SK-N-SH (cell line): ENCODE measurements at regions not wholly inside any gene's neighbourhood (a gene's known extent, or its start where the extent isn't known, plus 50 kb on each side); places are given as distances from the start of the nearest gene placed in this dataset.

Experiments
- CTCF ChIA-PET: fragments of 300-600, 350-600 bp; formaldehyde crosslinking; extraction: SDS; loops from one replicate; lab custom pipeline; 2021; lab: Yijun Ruan, JAX
- POLR2A ChIA-PET: fragments of 350-600 bp; sonication (Branson Sonifier 250); formaldehyde crosslinking; extraction: SDS; loops from one replicate; lab custom pipeline; 2020; ENCODE audit warnings: antibody characterized with exemption, inconsistent platforms; lab: Yijun Ruan, JAX
- DNase-seq: peaks from one replicate; pipeline ENCODE4 v3.0.0; 2012
- H2AFZ ChIP-seq: fragments of 200-600 bp; sonication (generic); 2 replicates; pipeline ENCODE4 v1.8.1; 2016; ENCODE audit warnings: antibody characterized with exemption, mild to moderate bottlenecking, low read depth
- H3F3A ChIP-seq: fragments of 200-600 bp; sonication (generic); replicated peaks from 2 replicates; pipeline ENCODE3; 2016; ENCODE audit warnings: antibody characterized with exemption, mild to moderate bottlenecking; ENCODE audit not compliant: insufficient read depth
- H3K27ac ChIP-seq, 2 experiments: fragments of 200-500 bp in 1 of 2; fragments of 200-600 bp in 1 of 2; sonication (Bioruptor generic) in 1 of 2; sonication (generic), shearing (Covaris generic) in 1 of 2; 2 replicates each; pipeline versions ENCODE4 v1.5.1 to v1.6.1; 2014 to 2016; ENCODE audit warnings: low read depth in 2 of 2, inconsistent platforms in 1 of 2, low read length in 1 of 2, mild to moderate bottlenecking in 1 of 2, mixed read lengths in 1 of 2
- H3K27me3 ChIP-seq: fragments of 200-600 bp; sonication (generic), shearing (Covaris generic); 2 replicates; pipeline ENCODE4 v1.6.1; 2016; ENCODE audit warnings: mixed run types; ENCODE audit not compliant: insufficient read depth
- H3K36me3 ChIP-seq, 2 experiments: fragments of 200-500 bp in 1 of 2; fragments of 200-600 bp in 1 of 2; sonication (Bioruptor generic) in 1 of 2; sonication (generic) in 1 of 2; replicated peaks in 1 of 2; 2 replicates each; pipeline versions ENCODE3 to v1.5.1; 2014 to 2016; ENCODE audit warnings: low read length in 1 of 2, mild to moderate bottlenecking in 1 of 2; ENCODE audit not compliant: insufficient read depth in 2 of 2, control insufficient read depth in 1 of 2
- H3K4me1 ChIP-seq, 2 experiments: fragments of 200-500 bp in 1 of 2; fragments of 200-600 bp in 1 of 2; sonication (Bioruptor generic) in 1 of 2; sonication (generic), shearing (Covaris generic) in 1 of 2; 2 replicates each; pipeline versions ENCODE4 v1.5.1 to v1.6.1; 2014 to 2016; ENCODE audit warnings: low read depth in 1 of 2, low read length in 1 of 2, mixed run types in 1 of 2; ENCODE audit not compliant: insufficient read depth in 2 of 2, control insufficient read depth in 1 of 2
- H3K4me2 ChIP-seq: fragments of 200-600 bp; sonication (generic), shearing (Covaris generic); 2 replicates; pipeline ENCODE4 v1.6.1; 2017; ENCODE audit warnings: mixed run types
- H3K4me3 ChIP-seq, 2 experiments: fragments of 200-500 bp in 1 of 2; fragments of 200-600 bp in 1 of 2; sonication (Bioruptor generic) in 1 of 2; sonication (generic), shearing (Covaris generic) in 1 of 2; 2 replicates each; pipeline versions ENCODE4 v1.5.1 to v1.8.1; 2014 to 2016; ENCODE audit warnings: low read depth in 2 of 2, inconsistent platforms in 1 of 2, low read length in 1 of 2, mild to moderate bottlenecking in 1 of 2, mixed read lengths in 1 of 2, moderate library complexity in 1 of 2
- H3K79me2 ChIP-seq: fragments of 200-600 bp; sonication (generic); 2 replicates; pipeline ENCODE4 v1.8.1; 2017; ENCODE audit warnings: mild to moderate bottlenecking; ENCODE audit not compliant: insufficient read depth
- H3K9ac ChIP-seq: fragments of 200-600 bp; sonication (generic); 2 replicates; pipeline ENCODE4 v1.6.1; 2017; ENCODE audit warnings: mixed run types
- H3K9me2 ChIP-seq: fragments of 200-600 bp; sonication (generic); 2 replicates; pipeline ENCODE4 v1.6.1; 2017; ENCODE audit warnings: mixed run types
- H3K9me3 ChIP-seq: fragments of 200-600 bp; sonication (generic); 2 replicates; pipeline ENCODE4 v1.6.1; 2017; ENCODE audit warnings: mixed run types, mild to moderate bottlenecking, moderate library complexity
- H4K20me1 ChIP-seq: fragments of 200-600 bp; sonication (generic); 2 replicates; pipeline ENCODE4 v1.6.1; 2017; ENCODE audit warnings: mild to moderate bottlenecking, mixed run types; ENCODE audit not compliant: insufficient read depth
- ELF1 ChIP-seq: IDR thresholded peaks from 2 replicates; pipeline ENCODE4 v1.4.0; 2012
- FOSL2 ChIP-seq: IDR thresholded peaks from 2 replicates; pipeline ENCODE4 v1.4.0; 2012; ENCODE audit warnings: low read depth, mild to moderate bottlenecking, moderate library complexity, borderline replicate concordance
- GABPA ChIP-seq: IDR thresholded peaks from 2 replicates; pipeline ENCODE4 v1.4.0; 2012; ENCODE audit warnings: low read depth, mild to moderate bottlenecking
- JUND ChIP-seq: IDR thresholded peaks from 2 replicates; pipeline ENCODE4 v1.4.0; 2012
- NFIC ChIP-seq: IDR thresholded peaks from 2 replicates; pipeline ENCODE4 v1.4.0; 2012; ENCODE audit warnings: borderline replicate concordance
- RXRA ChIP-seq: IDR thresholded peaks from 2 replicates; pipeline ENCODE4 v1.4.0; 2012; ENCODE audit warnings: low read depth, mild to moderate bottlenecking, borderline replicate concordance
- TEAD4 ChIP-seq: IDR thresholded peaks from 2 replicates; pipeline ENCODE4 v1.4.0; 2012; ENCODE audit warnings: mild to moderate bottlenecking, borderline replicate concordance; ENCODE audit not compliant: insufficient read depth
- WGBS: methylation state at CpG from one replicate; pipeline ENCODE4 v1.1.6; 2017; ENCODE audit warnings: low lambda C conversion rate; 5-methylcytosine and 5-hydroxymethylcytosine counted together
- TF ChIP-seq, protein P1 (sequence below): IDR thresholded peaks from 2 replicates; pipeline ENCODE4 v1.6.1; 2012; ENCODE audit warnings: mild to moderate bottlenecking, low read depth, low read length, moderate library complexity
- TF ChIP-seq, protein P2 (sequence below): IDR thresholded peaks from 2 replicates; pipeline ENCODE4 v1.4.0; 2012; ENCODE audit warnings: low read depth, borderline replicate concordance
- TF ChIP-seq, protein P3 (sequence below): IDR thresholded peaks from 2 replicates; pipeline ENCODE4 v1.4.0; 2012; ENCODE audit warnings: low read depth, borderline replicate concordance
- TF ChIP-seq, protein P4 (sequence below): IDR thresholded peaks from 2 replicates; pipeline ENCODE4; 2012

DNA sequence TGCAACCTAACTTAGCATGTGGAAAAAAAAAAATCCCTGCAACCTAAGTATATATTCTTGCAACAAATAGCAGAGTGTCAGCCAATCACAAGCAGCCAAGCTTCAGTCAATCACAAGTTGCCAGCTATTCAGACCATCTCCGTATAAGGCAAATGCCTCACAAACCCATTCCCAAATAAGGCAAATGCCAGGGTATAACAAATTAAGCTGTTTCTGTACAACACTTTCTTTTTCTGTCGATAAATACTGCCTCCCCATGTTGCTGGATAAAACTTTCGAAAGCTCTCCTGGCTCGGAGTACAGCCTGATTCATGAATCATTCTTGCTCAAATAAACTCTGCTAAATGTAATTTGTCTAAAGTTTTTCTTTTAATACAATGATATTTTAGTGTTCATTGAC lies 460.7 kb upstream of the SMIM31 start:
- Histone ChIP-seq H3K4me1 (no peaks in the 10 kb centered on the region), H3K9me2 (no peaks in the 10 kb centered on the region), H3K9ac (no peak overlapping the region), H3K36me3 (no peaks in the 10 kb centered on the region), H3K27ac (no peak overlapping the region), H3K9me3 (no peaks in the 10 kb centered on the region), H4K20me1 (no peaks in the 10 kb centered on the region), H3K27me3 (no peaks in the 10 kb centered on the region), H3K4me2 (no peak overlapping the region), H3K79me2 (no peaks in the 10 kb centered on the region), H3F3A (no peaks in the 10 kb centered on the region), H2AFZ (no peak overlapping the region), H3K4me3 (no peak overlapping the region)
- CTCF ChIA-PET = no interaction called here
- POLR2A ChIA-PET = no interaction called here
- WGBS = 1% methylated on average over 4 of the region's 4 CpGs
- TF ChIP-seq FOSL2 (no peak), JUND (no peak), GABPA (no peak)
- TF ChIP-seq, protein P1, sequence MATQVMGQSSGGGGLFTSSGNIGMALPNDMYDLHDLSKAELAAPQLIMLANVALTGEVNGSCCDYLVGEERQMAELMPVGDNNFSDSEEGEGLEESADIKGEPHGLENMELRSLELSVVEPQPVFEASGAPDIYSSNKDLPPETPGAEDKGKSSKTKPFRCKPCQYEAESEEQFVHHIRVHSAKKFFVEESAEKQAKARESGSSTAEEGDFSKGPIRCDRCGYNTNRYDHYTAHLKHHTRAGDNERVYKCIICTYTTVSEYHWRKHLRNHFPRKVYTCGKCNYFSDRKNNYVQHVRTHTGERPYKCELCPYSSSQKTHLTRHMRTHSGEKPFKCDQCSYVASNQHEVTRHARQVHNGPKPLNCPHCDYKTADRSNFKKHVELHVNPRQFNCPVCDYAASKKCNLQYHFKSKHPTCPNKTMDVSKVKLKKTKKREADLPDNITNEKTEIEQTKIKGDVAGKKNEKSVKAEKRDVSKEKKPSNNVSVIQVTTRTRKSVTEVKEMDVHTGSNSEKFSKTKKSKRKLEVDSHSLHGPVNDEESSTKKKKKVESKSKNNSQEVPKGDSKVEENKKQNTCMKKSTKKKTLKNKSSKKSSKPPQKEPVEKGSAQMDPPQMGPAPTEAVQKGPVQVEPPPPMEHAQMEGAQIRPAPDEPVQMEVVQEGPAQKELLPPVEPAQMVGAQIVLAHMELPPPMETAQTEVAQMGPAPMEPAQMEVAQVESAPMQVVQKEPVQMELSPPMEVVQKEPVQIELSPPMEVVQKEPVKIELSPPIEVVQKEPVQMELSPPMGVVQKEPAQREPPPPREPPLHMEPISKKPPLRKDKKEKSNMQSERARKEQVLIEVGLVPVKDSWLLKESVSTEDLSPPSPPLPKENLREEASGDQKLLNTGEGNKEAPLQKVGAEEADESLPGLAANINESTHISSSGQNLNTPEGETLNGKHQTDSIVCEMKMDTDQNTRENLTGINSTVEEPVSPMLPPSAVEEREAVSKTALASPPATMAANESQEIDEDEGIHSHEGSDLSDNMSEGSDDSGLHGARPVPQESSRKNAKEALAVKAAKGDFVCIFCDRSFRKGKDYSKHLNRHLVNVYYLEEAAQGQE = no peak
- DNase-seq = no peak

DNA sequence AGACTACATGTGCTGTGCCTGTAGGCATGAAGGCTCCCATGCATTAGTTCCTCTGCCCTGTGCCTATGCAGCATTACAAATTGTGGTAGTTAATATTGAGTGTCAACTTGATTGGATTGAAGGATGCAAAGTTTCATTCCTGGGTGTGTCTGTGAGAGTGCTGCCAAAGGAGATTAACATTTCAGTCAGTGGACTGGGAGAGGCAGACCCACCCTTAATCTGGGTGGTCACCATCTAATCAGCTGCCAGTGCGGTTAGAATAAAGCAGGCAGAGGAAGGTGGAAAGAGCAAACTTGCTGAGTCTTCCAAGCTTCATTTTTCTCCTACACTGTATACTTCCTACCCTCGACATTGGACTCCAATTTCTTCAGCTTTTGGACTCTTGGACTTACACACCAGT lies 460.2 kb upstream of the SMIM31 start:
- POLR2A ChIA-PET = no interaction called here

DNA sequence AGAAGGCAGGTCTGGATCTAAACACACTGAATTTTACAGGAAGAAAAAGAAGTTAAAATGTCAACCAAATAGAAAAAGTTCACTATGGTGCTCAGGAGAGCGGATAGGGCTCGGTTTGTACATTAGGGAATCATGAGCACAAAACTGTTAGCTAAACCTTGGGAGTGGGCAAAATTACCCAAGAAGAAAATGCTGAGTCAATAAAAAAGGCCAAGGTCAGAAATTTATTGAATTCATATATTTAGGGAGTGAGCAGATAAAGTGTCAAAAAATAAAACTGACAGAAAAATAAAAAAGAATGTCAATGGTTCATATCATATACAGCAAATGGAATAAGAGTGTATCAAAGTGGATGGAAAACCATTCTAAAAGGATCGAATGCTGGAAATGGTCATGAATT lies 452.5 kb upstream of the SMIM31 start:
- no peak overlapping the region for H3K4me2 ChIP-seq
- TF ChIP-seq, protein P2, sequence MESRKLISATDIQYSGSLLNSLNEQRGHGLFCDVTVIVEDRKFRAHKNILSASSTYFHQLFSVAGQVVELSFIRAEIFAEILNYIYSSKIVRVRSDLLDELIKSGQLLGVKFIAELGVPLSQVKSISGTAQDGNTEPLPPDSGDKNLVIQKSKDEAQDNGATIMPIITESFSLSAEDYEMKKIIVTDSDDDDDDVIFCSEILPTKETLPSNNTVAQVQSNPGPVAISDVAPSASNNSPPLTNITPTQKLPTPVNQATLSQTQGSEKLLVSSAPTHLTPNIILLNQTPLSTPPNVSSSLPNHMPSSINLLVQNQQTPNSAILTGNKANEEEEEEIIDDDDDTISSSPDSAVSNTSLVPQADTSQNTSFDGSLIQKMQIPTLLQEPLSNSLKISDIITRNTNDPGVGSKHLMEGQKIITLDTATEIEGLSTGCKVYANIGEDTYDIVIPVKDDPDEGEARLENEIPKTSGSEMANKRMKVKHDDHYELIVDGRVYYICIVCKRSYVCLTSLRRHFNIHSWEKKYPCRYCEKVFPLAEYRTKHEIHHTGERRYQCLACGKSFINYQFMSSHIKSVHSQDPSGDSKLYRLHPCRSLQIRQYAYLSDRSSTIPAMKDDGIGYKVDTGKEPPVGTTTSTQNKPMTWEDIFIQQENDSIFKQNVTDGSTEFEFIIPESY = no peak
- TF ChIP-seq, protein P3, sequence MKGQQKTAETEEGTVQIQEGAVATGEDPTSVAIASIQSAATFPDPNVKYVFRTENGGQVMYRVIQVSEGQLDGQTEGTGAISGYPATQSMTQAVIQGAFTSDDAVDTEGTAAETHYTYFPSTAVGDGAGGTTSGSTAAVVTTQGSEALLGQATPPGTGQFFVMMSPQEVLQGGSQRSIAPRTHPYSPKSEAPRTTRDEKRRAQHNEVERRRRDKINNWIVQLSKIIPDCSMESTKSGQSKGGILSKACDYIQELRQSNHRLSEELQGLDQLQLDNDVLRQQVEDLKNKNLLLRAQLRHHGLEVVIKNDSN = no peak
- TF ChIP-seq ELF1 = no peak
- TF ChIP-seq, protein P4, sequence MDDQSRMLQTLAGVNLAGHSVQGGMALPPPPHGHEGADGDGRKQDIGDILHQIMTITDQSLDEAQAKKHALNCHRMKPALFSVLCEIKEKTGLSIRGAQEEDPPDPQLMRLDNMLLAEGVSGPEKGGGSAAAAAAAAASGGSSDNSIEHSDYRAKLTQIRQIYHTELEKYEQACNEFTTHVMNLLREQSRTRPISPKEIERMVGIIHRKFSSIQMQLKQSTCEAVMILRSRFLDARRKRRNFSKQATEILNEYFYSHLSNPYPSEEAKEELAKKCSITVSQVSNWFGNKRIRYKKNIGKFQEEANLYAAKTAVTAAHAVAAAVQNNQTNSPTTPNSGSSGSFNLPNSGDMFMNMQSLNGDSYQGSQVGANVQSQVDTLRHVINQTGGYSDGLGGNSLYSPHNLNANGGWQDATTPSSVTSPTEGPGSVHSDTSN = no peak
- TF ChIP-seq FOSL2 = no peak
- no peak for TF ChIP-seq TEAD4
- no peak overlapping the region for H2AFZ ChIP-seq
- no peaks in the 10 kb centered on the region for H3K9me3 ChIP-seq
- H3K36me3 ChIP-seq = no peaks in the 10 kb centered on the region
- WGBS = 5% methylated on average over 3 of the region's 3 CpGs
- no peaks in the 10 kb centered on the region for H3K9me2 ChIP-seq
- no peaks in the 10 kb centered on the region for H4K20me1 ChIP-seq
- H3F3A ChIP-seq = no peaks in the 10 kb centered on the region
- H3K27me3 ChIP-seq = no peaks in the 10 kb centered on the region
- H3K9ac ChIP-seq = no peak overlapping the region
- no peak for DNase-seq
- no peaks in the 10 kb centered on the region for H3K4me1 ChIP-seq
- no peak overlapping the region for H3K27ac ChIP-seq
- POLR2A ChIA-PET = no interaction called here
- H3K79me2 ChIP-seq = no peaks in the 10 kb centered on the region
- CTCF ChIA-PET = no interaction called here
- H3K4me3 ChIP-seq = no peak overlapping the region

More for the DNA sequence above, 460.2 kb upstream of the SMIM31 start:
- Histone ChIP-seq H3K4me2 (no peak overlapping the region), H3K79me2 (no peaks in the 10 kb centered on the region), H3K4me3 (no peak overlapping the region), H3K27ac (no peak overlapping the region), H3K9me3 (no peaks in the 10 kb centered on the region), H4K20me1 (no peaks in the 10 kb centered on the region), H3K27me3 (no peaks in the 10 kb centered on the region), H3K9me2 (no peaks in the 10 kb centered on the region), H3K36me3 (no peaks in the 10 kb centered on the region), H3F3A (no peaks in the 10 kb centered on the region), H3K9ac (no peak overlapping the region), H3K4me1 (no peaks in the 10 kb centered on the region), H2AFZ (no peak overlapping the region)
- TF ChIP-seq RXRA (no peak), NFIC (no peak)
- CTCF ChIA-PET = no interaction called here
- DNase-seq = no peak
- 3% methylated on average over 2 of the region's 2 CpGs for WGBS
